HepG2 (cell line): ENCODE measurements at regions not wholly inside any gene's neighbourhood (a gene's known extent, or its start where the extent isn't known, plus 50 kb on each side); places are given as distances from the start of the nearest gene placed in this dataset.

Experiments used
- ARID5B ChIP-seq: IDR thresholded peaks from 2 replicates; pipeline ENCODE4 v1.4.0; 2020; ENCODE audit warnings: mild to moderate bottlenecking, missing genetic modification reagents
- ASH2L ChIP-seq: fragments of 300-600, 200-600 bp; sonication (generic); IDR thresholded peaks from 2 replicates; pipeline ENCODE4 v1.7.0; 2017; ENCODE audit warnings: low read depth, mild to moderate bottlenecking, moderate library complexity, mixed read lengths, low read length; ENCODE audit not compliant: insufficient read length
- CBX5 ChIP-seq: sonication (generic); formaldehyde crosslinking; IDR thresholded peaks from 2 replicates; pipeline ENCODE4 v1.4.0; 2020; ENCODE audit warnings: missing genetic modification reagents, borderline replicate concordance
- CEBPB ChIP-seq: IDR thresholded peaks from 2 replicates; pipeline ENCODE4 v1.6.1; 2011; ENCODE audit warnings: low read depth, low read length, improper control_type of control experiment, borderline replicate concordance
- FOXA1 ChIP-seq, 2 experiments: fragments of 450-650 bp in 1 of 2; sonication (generic) in 1 of 2; formaldehyde crosslinking in 1 of 2; IDR thresholded peaks; 2 replicates each; pipeline versions ENCODE4 v1.4.0 to v1.6.1; 2016 to 2020; ENCODE audit warnings: missing genetic modification reagents in 1 of 2
- IRX3 ChIP-seq: sonication (generic); formaldehyde crosslinking; IDR thresholded peaks from 2 replicates; pipeline ENCODE4 v1.8.1; 2023; ENCODE audit warnings: mild to moderate bottlenecking, low read depth, missing genetic modification reagents, borderline replicate concordance
- NCOA2 ChIP-seq: sonication (generic); formaldehyde crosslinking; IDR thresholded peaks from 2 replicates; pipeline ENCODE4 v1.8.0; 2022; ENCODE audit warnings: inconsistent platforms
- NFE2 ChIP-seq: sonication (generic); formaldehyde crosslinking; IDR thresholded peaks from 2 replicates; pipeline ENCODE4 v1.4.0; 2020; ENCODE audit warnings: missing genetic modification reagents
- RERE ChIP-seq: IDR thresholded peaks from 2 replicates; pipeline ENCODE4 v1.6.1; 2016; ENCODE audit warnings: low read depth, missing genetic modification reagents, missing compliant biosample characterization
- RFXAP ChIP-seq: sonication (generic); formaldehyde crosslinking; IDR thresholded peaks from 2 replicates; pipeline ENCODE4 v1.4.0; 2020; ENCODE audit warnings: missing genetic modification reagents, borderline replicate concordance
- SALL1 ChIP-seq: sonication (generic); formaldehyde crosslinking; IDR thresholded peaks from 2 replicates; pipeline ENCODE4 v1.8.0; 2022; ENCODE audit warnings: mild to moderate bottlenecking, missing genetic modification reagents
- TBX3 ChIP-seq: fragments of 450-650 bp; IDR thresholded peaks from 2 replicates; pipeline ENCODE4 v1.6.1; 2017; ENCODE audit warnings: antibody characterized with exemption, mild to moderate bottlenecking, inconsistent platforms, borderline replicate concordance
- TFDP2 ChIP-seq: sonication (generic); formaldehyde crosslinking; IDR thresholded peaks from 2 replicates; pipeline ENCODE4 v1.4.0; 2020; ENCODE audit warnings: missing genetic modification reagents
- XRCC5 ChIP-seq: fragments of 200-400 bp; formaldehyde crosslinking; optimal IDR thresholded peaks from 2 replicates; pipeline ENCODE3; 2017; ENCODE audit warnings: mild to moderate bottlenecking, low read length
- ZNF296 ChIP-seq: sonication (generic); formaldehyde crosslinking; conservative IDR thresholded peaks from 2 replicates; pipeline ENCODE4 v1.5.0; 2020; ENCODE audit warnings: mild to moderate bottlenecking, missing genetic modification reagents
- TF ChIP-seq, protein P1 (sequence below): sonication (generic); formaldehyde crosslinking; IDR thresholded peaks from 2 replicates; pipeline ENCODE4 v1.4.0; 2020; ENCODE audit warnings: missing genetic modification reagents

DNA sequence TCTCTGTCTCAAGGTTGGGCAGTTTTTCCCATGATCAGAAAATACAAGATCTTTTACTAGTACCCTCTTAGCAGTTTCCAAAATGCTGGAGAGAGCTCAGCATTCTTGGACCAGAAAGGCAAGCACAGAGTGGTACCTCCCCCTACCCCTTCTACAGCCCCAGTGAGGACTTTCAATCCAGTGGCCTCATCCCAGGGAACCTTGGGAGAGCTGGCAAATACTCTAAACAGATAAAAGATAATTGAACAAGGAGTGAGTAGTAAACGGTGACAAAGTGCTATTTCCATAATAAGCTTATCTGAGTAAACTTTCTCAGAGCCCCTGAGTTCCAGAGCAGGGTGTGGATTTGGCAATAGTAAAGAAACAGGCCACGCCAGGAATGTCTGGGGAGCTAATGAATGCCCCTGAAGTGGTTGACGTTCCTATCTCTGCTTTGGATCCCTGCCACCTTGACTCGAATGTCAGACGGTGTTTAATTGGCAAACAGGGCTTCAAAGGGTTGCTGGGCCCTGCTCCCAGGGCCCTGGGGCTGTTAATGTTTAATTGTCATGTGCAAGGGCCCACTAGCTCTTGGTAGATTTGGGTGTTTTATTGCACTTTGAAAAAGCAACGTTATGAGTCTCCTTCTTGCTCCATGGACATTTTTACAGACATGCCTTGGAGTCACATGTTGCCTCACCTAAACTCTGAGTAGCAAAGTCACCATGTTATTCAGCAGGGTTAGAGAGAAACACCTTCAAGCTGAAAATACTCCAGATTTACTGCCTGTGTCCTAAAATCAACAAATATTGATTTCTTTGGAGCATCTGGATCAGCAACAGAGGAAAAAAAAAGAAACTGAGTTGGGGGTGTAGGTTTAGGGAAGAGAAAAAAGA lies 239.9 kb downstream of the CYRIA start (continued):
- TF ChIP-seq ARID5B (CRISPR knock-in tag) (peak; percentile 53; the same call in 1 of the 2 replicates), CEBPB (0 out of 2 replicates have a peak, but pooled peaks have one; percentile 2), IRX3 (CRISPR knock-in tag) (0 out of 2 replicates have a peak, but pooled peaks have one; percentile 67), CBX5 (CRISPR knock-in tag) (no peak), ZNF296 (CRISPR knock-in tag) (no peak), XRCC5 (peak; percentile 53), RFXAP (CRISPR knock-in tag) (0 out of 2 replicates have a peak, but pooled peaks have one; percentile 48), TFDP2 (CRISPR knock-in tag) (no peak), TBX3 (peak; percentile 57; the same call in 1 of the 2 replicates), NFE2 (CRISPR knock-in tag) (no peak), FOXA1 (IDR thresholded peaks at IDR 0.05) (no peak), FOXA1 (CRISPR knock-in tag; IDR thresholded peaks at IDR 0.05) (peak; percentile 70), RERE (CRISPR knock-in tag) (peak; percentile 82; the same call in 1 of the 2 replicates), SALL1 (peak; percentile 27; the same call in 1 of the 2 replicates), NCOA2 (CRISPR knock-in tag) (peak; percentile 88; the same call in 1 of the 2 replicates), ASH2L (peak; percentile 31)
- TF ChIP-seq, protein P1, sequence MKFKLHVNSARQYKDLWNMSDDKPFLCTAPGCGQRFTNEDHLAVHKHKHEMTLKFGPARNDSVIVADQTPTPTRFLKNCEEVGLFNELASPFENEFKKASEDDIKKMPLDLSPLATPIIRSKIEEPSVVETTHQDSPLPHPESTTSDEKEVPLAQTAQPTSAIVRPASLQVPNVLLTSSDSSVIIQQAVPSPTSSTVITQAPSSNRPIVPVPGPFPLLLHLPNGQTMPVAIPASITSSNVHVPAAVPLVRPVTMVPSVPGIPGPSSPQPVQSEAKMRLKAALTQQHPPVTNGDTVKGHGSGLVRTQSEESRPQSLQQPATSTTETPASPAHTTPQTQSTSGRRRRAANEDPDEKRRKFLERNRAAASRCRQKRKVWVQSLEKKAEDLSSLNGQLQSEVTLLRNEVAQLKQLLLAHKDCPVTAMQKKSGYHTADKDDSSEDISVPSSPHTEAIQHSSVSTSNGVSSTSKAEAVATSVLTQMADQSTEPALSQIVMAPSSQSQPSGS, result peak; percentile 52; the same call in 1 of the 2 replicates
